ENCODE measurements at regions not wholly inside any gene's neighbourhood (a gene's known extent, or its start where the extent isn't known, plus 50 kb on each side); places are given as distances from the start of the nearest gene placed in this dataset.

DNA sequence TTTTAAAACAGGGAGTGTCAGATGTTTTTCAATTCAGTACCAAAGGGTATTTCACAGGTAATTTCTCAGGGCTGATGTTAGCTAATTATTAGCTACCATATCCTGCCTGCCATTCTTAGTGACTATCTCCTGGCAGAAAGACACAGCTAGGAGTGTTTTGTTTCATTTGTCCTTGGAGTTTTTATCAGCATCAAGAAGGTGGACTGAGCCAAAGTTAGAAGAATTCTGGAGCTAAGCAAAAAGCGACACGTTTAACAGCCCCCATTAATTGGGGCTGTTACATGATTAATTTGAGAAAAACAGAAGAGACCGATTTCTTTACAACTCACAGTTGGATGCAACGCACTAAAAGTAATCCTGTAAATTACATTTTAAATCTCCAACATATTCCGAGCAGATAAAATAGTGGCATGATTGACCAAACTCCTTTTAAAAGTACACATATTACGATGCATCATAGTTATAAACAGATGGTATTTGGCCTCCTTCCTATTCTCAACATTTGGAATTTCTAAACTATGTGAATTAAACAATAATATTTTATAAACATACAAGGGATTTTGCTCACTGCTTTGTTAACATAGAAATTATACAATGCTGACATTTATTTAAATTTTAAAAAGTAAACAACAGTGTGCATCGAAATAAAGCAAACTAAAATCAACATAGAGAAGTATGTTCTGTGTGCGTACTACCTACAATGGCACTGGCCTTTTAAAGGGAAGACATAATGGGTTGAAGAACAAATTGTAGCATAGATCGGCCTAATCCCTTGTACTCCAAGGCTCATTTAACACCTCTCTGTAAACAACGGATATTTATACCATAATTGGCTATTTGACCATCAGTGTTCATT lies 585.1 kb downstream of the ZEB2 start:
- no peaks in the 10 kb centered on the region for H3K9me3 Mint-ChIP-seq (ENCODE audit: unreplicated experiment)
- H3K27me3 Mint-ChIP-seq (ENCODE audit: unreplicated experiment), result peaks cover 5% of the 10 kb centered on the region
- DNase-seq (ENCODE audit: low spot score), result no peak
- no peak overlapping the region for H3K4me3 Mint-ChIP-seq (ENCODE audit: unreplicated experiment)
- TF ChIP-seq CTCF (IDR thresholded peaks at IDR 0.05; ENCODE audit: unreplicated experiment), result no peak
- H3K4me1 Mint-ChIP-seq (ENCODE audit: unreplicated experiment), result peaks cover 13% of the 10 kb centered on the region
- H3K27ac Mint-ChIP-seq (ENCODE audit: unreplicated experiment), result no peak overlapping the region
- H3K36me3 Mint-ChIP-seq (ENCODE audit: low read depth, unreplicated experiment), result no peaks in the 10 kb centered on the region

GRCh38 chr2:143933946-143934569 lies 585.9 kb downstream of the ZEB2 start:
- Mint-ChIP-seq H3K27me3 (ENCODE audit: unreplicated experiment) (peaks cover 5% of the 10 kb centered on the region), H3K4me1 (ENCODE audit: unreplicated experiment) (peaks cover 13% of the 10 kb centered on the region), H3K4me3 (ENCODE audit: unreplicated experiment) (no peak overlapping the region), H3K9me3 (ENCODE audit: unreplicated experiment) (no peaks in the 10 kb centered on the region), H3K27ac (ENCODE audit: unreplicated experiment) (no peak overlapping the region), H3K36me3 (ENCODE audit: low read depth, unreplicated experiment) (no peaks in the 10 kb centered on the region)
- DNase-seq (ENCODE audit: low spot score), result no peak
- no peak for TF ChIP-seq CTCF (IDR thresholded peaks at IDR 0.05; ENCODE audit: unreplicated experiment)

DNA sequence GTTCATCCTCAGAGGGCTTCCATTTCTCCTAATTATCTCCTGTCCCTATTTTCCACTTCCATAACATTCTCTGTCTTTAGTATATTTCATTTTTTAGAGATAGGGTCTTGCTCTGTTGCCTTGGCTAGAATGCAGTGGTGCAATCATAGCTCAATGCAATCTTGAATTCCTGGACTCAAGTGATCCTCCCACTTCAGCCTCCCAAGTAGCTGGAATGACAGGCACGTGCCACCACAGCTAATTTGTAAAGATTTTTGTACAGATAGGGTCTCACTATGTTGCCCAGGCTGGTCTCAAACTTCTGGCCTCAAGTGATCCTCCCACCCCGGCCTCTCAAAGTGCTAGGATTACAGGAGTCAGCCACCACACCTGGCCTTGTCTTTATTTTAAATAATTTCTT lies 589.0 kb downstream of the ZEB2 start:
- no peaks in the 10 kb centered on the region for H3K36me3 Mint-ChIP-seq (ENCODE audit: low read depth, unreplicated experiment)
- no peak for TF ChIP-seq CTCF (IDR thresholded peaks at IDR 0.05; ENCODE audit: unreplicated experiment)
- H3K27ac Mint-ChIP-seq (ENCODE audit: unreplicated experiment), result no peak overlapping the region
- no peak overlapping the region for H3K4me3 Mint-ChIP-seq (ENCODE audit: unreplicated experiment)
- no peaks in the 10 kb centered on the region for H3K9me3 Mint-ChIP-seq (ENCODE audit: unreplicated experiment)
- no peaks in the 10 kb centered on the region for H3K4me1 Mint-ChIP-seq (ENCODE audit: unreplicated experiment)
- H3K27me3 Mint-ChIP-seq (ENCODE audit: unreplicated experiment), result no peaks in the 10 kb centered on the region
- no peak for DNase-seq (ENCODE audit: low spot score)

GRCh38 chr2:143928613-143929012 lies 591.3 kb downstream of the ZEB2 start:
- no peaks in the 10 kb centered on the region for H3K36me3 Mint-ChIP-seq (ENCODE audit: low read depth, unreplicated experiment)

More at GRCh38 chr2:143928613-143929012, 591.3 kb downstream of the ZEB2 start:
- Mint-ChIP-seq H3K27ac (ENCODE audit: unreplicated experiment) (no peak overlapping the region), H3K4me3 (ENCODE audit: unreplicated experiment) (no peak overlapping the region), H3K27me3 (ENCODE audit: unreplicated experiment) (peaks cover 2% of the 10 kb centered on the region), H3K4me1 (ENCODE audit: unreplicated experiment) (no peaks in the 10 kb centered on the region), H3K9me3 (ENCODE audit: unreplicated experiment) (no peaks in the 10 kb centered on the region)
- TF ChIP-seq CTCF (IDR thresholded peaks at IDR 0.05; ENCODE audit: unreplicated experiment), result no peak
- no peak for DNase-seq (ENCODE audit: low spot score)
